NB4 (cell line): ENCODE measurements at regions not wholly inside any gene's neighbourhood (a gene's known extent, or its start where the extent isn't known, plus 50 kb on each side); places are given as distances from the start of the nearest gene placed in this dataset.

ENCODE experiments used
- CTCF ChIP-seq: IDR thresholded peaks from one replicate; pipeline ENCODE4 v1.5.1; 2012; ENCODE audit warnings: low read depth, low read length
- POLR2A ChIP-seq: IDR thresholded peaks from 2 replicates; pipeline ENCODE4 v1.6.1; 2011; ENCODE audit warnings: mild to moderate bottlenecking; ENCODE audit not compliant: insufficient read length; ENCODE audit errors: extremely low read depth

GRCh38 chr16:66207139-66207882, 159.2 kb upstream of the CDH5 start:
- TF ChIP-seq CTCF (no peak), POLR2A (no peak)
